Suprapubic skin (tissue), 3 donors: ENCODE measurements at regions not wholly inside any gene's neighbourhood (a gene's known extent, or its start where the extent isn't known, plus 50 kb on each side); places are given as distances from the start of the nearest gene placed in this dataset.

Experiments used
- CTCF ChIP-seq, 2 donors: fragments of 200-600 bp in 1 of 2; fragments of 450-650 bp in 1 of 2; sonication (generic) in 1 of 2; IDR thresholded peaks; one replicate each; pipeline ENCODE4 v1.5.1; 2016 to 2019; ENCODE audit warnings: antibody characterized with exemption in 2 of 2, mild to moderate bottlenecking in 1 of 2, moderate library complexity in 1 of 2
- POLR2A ChIP-seq, 2 donors: fragments of 450-650 bp; IDR thresholded peaks; one replicate each; pipeline ENCODE4 v1.6.1; 2017; ENCODE audit warnings: antibody characterized with exemption in 2 of 2, mild to moderate bottlenecking in 2 of 2, moderate library complexity in 2 of 2

GRCh38 chr9:78097541-78097940, 65.9 kb upstream of the GNAQ start:
- no peak for TF ChIP-seq CTCF (IDR thresholded peaks at IDR 0.05)
- TF ChIP-seq POLR2A (IDR thresholded peaks at IDR 0.05) = no peak
